Uterus (tissue), 2 donors: ENCODE measurements at regions not wholly inside any gene's neighbourhood (a gene's known extent, or its start where the extent isn't known, plus 50 kb on each side); places are given as distances from the start of the nearest gene placed in this dataset.

ENCODE experiments used
- CTCF ChIP-seq, 4 experiments: fragments of 200-600 bp in 2 of 4; fragments of 450-650 bp in 2 of 4; sonication (generic) in 2 of 4; IDR thresholded peaks; one replicate each; pipeline ENCODE4 v1.5.1; 2016 to 2019; ENCODE audit warnings: antibody characterized with exemption in 4 of 4, mild to moderate bottlenecking in 2 of 4, moderate library complexity in 1 of 4
- POLR2A ChIP-seq, 2 donors: fragments of 450-650 bp; IDR thresholded peaks; one replicate each; pipeline ENCODE4 v1.6.1; 2016; ENCODE audit warnings: antibody characterized with exemption in 2 of 2, mild to moderate bottlenecking in 1 of 2, moderate library complexity in 1 of 2

GRCh38 chr5:96065685-96066385 lies 104.2 kb upstream of the ELL2 start:
- TF ChIP-seq CTCF (IDR thresholded peaks at IDR 0.05) (no peak), POLR2A (IDR thresholded peaks at IDR 0.05) (no peak)
